WTC11 (cell line): ENCODE measurements at regions not wholly inside any gene's neighbourhood (a gene's known extent, or its start where the extent isn't known, plus 50 kb on each side); places are given as distances from the start of the nearest gene placed in this dataset.

Source experiments
- JUN ChIP-seq: sonication (generic); formaldehyde crosslinking; IDR thresholded peaks from 2 replicates; pipeline ENCODE4 v1.8.0; 2023; ENCODE audit warnings: mild to moderate bottlenecking, missing genetic modification reagents
- TF ChIP-seq, protein P1 (sequence below): sonication (generic); formaldehyde crosslinking; IDR thresholded peaks from 2 replicates; pipeline ENCODE4 v1.8.0; 2022; ENCODE audit warnings: missing genetic modification reagents
- TF ChIP-seq, protein P2 (sequence below): sonication (generic); formaldehyde crosslinking; IDR thresholded peaks from 2 replicates; pipeline ENCODE4 v1.8.0; 2022; ENCODE audit warnings: mild to moderate bottlenecking, missing genetic modification reagents

DNA sequence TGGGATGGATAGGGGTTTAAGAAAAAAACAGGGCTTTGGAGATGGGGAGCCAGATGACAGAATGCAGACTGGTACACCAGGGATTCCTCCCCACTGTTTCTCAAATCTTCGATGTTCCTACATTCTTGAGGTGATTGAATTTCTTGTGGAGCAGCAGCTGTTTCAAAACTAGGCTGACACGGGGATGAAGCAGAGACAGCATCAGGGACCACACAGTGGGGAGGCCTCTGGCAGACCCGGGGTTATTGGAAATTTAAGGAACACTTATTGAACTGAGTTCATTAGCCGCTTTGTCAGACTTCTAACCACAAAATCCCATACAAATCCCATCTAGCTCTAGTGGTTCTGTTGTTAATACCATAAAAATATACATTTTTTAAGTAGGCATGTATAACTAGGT, 621.4 kb upstream of the GBE1 start:
- TF ChIP-seq, protein P1, sequence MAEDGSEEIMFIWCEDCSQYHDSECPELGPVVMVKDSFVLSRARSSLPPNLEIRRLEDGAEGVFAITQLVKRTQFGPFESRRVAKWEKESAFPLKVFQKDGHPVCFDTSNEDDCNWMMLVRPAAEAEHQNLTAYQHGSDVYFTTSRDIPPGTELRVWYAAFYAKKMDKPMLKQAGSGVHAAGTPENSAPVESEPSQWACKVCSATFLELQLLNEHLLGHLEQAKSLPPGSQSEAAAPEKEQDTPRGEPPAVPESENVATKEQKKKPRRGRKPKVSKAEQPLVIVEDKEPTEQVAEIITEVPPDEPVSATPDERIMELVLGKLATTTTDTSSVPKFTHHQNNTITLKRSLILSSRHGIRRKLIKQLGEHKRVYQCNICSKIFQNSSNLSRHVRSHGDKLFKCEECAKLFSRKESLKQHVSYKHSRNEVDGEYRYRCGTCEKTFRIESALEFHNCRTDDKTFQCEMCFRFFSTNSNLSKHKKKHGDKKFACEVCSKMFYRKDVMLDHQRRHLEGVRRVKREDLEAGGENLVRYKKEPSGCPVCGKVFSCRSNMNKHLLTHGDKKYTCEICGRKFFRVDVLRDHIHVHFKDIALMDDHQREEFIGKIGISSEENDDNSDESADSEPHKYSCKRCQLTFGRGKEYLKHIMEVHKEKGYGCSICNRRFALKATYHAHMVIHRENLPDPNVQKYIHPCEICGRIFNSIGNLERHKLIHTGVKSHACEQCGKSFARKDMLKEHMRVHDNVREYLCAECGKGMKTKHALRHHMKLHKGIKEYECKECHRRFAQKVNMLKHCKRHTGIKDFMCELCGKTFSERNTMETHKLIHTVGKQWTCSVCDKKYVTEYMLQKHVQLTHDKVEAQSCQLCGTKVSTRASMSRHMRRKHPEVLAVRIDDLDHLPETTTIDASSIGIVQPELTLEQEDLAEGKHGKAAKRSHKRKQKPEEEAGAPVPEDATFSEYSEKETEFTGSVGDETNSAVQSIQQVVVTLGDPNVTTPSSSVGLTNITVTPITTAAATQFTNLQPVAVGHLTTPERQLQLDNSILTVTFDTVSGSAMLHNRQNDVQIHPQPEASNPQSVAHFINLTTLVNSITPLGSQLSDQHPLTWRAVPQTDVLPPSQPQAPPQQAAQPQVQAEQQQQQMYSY (CRISPR knock-in tag): no peak
- TF ChIP-seq, protein P2, sequence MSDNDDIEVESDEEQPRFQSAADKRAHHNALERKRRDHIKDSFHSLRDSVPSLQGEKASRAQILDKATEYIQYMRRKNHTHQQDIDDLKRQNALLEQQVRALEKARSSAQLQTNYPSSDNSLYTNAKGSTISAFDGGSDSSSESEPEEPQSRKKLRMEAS: no peak
- no peak for TF ChIP-seq JUN (CRISPR knock-in tag)
